IMR-90 (cell line): ENCODE measurements at regions not wholly inside any gene's neighbourhood (a gene's known extent, or its start where the extent isn't known, plus 50 kb on each side); places are given as distances from the start of the nearest gene placed in this dataset.

ENCODE experiments used
- ATAC-seq: fragments of 200-7000 bp; cut with Tn5 transposase; 2 replicates; pipeline ENCODE4 v1.9.1; 2020; ENCODE audit warnings: low read depth, mild to moderate bottlenecking, moderate library complexity
- BruUV-seq: library from RNA; stranded (reverse); fragments of 400-500 nt; replicated peaks from 2 replicates; lab custom pipeline; 2021; lab: Mats Ljungman, UMichigan
- CTCF ChIA-PET: fragments of 300-600 bp; formaldehyde crosslinking; extraction: SDS; loops from one replicate; lab custom pipeline; 2021; ENCODE audit warnings: antibody characterized with exemption; lab: Yijun Ruan, JAX
- POLR2A ChIA-PET: fragments of 300-600 bp; sonication (Branson Sonifier 250); formaldehyde crosslinking; loops from one replicate; lab custom pipeline; 2022; ENCODE audit warnings: antibody characterized with exemption; ENCODE audit not compliant: unreplicated experiment; lab: Charles Lee
- DNase-seq: peaks from one replicate; pipeline ENCODE4 v3.0.0; 2013
- H2AFZ ChIP-seq: replicated peaks from 2 replicates; pipeline ENCODE3; 2013; ENCODE audit warnings: low read length, mild to moderate bottlenecking; ENCODE audit not compliant: poor library complexity
- H2AK5ac ChIP-seq: 2 replicates; pipeline ENCODE4 v1.6.1; 2013; ENCODE audit warnings: low read depth, low read length, inconsistent platforms
- H2AK9ac ChIP-seq: replicated peaks from 2 replicates; pipeline ENCODE3; 2013; ENCODE audit warnings: mild to moderate bottlenecking, low read depth, low read length, moderate library complexity; ENCODE audit not compliant: poor library complexity
- H2BK120ac ChIP-seq: 2 replicates; pipeline ENCODE4 v1.6.1; 2013; ENCODE audit warnings: low read depth, low read length, inconsistent platforms
- H2BK15ac ChIP-seq: 3 replicates; pipeline ENCODE4 v1.6.1; 2013; ENCODE audit warnings: low read depth, low read length, inconsistent platforms
- H2BK20ac ChIP-seq: 2 replicates; pipeline ENCODE4 v1.6.1; 2013; ENCODE audit warnings: low read depth, mild to moderate bottlenecking, inconsistent platforms, low read length, moderate library complexity
- H2BK5ac ChIP-seq: 2 replicates; pipeline ENCODE4 v1.6.1; 2013; ENCODE audit warnings: mild to moderate bottlenecking, low read depth, low read length, inconsistent platforms; ENCODE audit not compliant: poor library complexity, severe bottlenecking
- H3K14ac ChIP-seq: replicated peaks from 2 replicates; pipeline ENCODE4 v1.6.1; 2013; ENCODE audit warnings: low read depth, low read length, inconsistent platforms
- H3K18ac ChIP-seq: 2 replicates; pipeline ENCODE4 v1.6.1; 2013; ENCODE audit warnings: low read depth, low read length, control low read depth
- H3K23ac ChIP-seq: 2 replicates; pipeline ENCODE4 v1.6.1; 2013; ENCODE audit warnings: low read depth, low read length, inconsistent platforms
- H3K27ac ChIP-seq: 2 replicates; pipeline ENCODE4 v1.5.1; 2013; ENCODE audit warnings: mild to moderate bottlenecking, control low read depth, low read length; ENCODE audit not compliant: insufficient read depth
- H3K27me3 ChIP-seq: 2 replicates; pipeline ENCODE4 v1.6.1; 2013; ENCODE audit warnings: low read length; ENCODE audit not compliant: control insufficient read depth, insufficient read depth
- H3K36me3 ChIP-seq: 2 replicates; pipeline ENCODE4 v1.6.1; 2013; ENCODE audit warnings: low read length, mixed read lengths; ENCODE audit not compliant: control insufficient read depth, insufficient read depth
- H3K4ac ChIP-seq: 2 replicates; pipeline ENCODE4 v1.6.1; 2013; ENCODE audit warnings: low read depth, low read length, inconsistent platforms
- H3K4me1 ChIP-seq: 2 replicates; pipeline ENCODE4 v1.6.1; 2013; ENCODE audit warnings: low read length, mixed read lengths; ENCODE audit not compliant: control insufficient read depth, insufficient read depth
- H3K4me2 ChIP-seq: 2 replicates; pipeline ENCODE4 v1.6.1; 2013; ENCODE audit warnings: low read depth, mild to moderate bottlenecking, control low read depth, low read length, moderate library complexity
- H3K4me3 ChIP-seq: 2 replicates; pipeline ENCODE4 v1.5.1; 2013; ENCODE audit warnings: low read depth, mild to moderate bottlenecking, control low read depth, low read length, moderate library complexity; ENCODE audit not compliant: insufficient read depth
- H3K56ac ChIP-seq: 2 replicates; pipeline ENCODE4 v1.6.1; 2013; ENCODE audit warnings: low read length, inconsistent platforms; ENCODE audit not compliant: insufficient read depth; ENCODE audit errors: extremely low read depth
- H3K79me1 ChIP-seq, 2 experiments: 2 replicates each; pipeline ENCODE4 v1.6.1; 2013; ENCODE audit warnings: low read length in 2 of 2, inconsistent platforms in 1 of 2, low read depth in 1 of 2
- H3K9ac ChIP-seq: 2 replicates; pipeline ENCODE4 v1.6.1; 2013; ENCODE audit warnings: low read depth, low read length, control low read depth
- H3K9me1 ChIP-seq: 2 replicates; pipeline ENCODE4 v1.6.1; 2013; ENCODE audit warnings: low read length, inconsistent platforms; ENCODE audit not compliant: insufficient read depth
- H3K9me3 ChIP-seq: 2 replicates; pipeline ENCODE4 v1.6.1; 2013; ENCODE audit warnings: low read length; ENCODE audit not compliant: control insufficient read depth, insufficient read depth
- H4K20me1 ChIP-seq: 2 replicates; pipeline ENCODE4 v1.6.1; 2013; ENCODE audit warnings: low read length, inconsistent platforms; ENCODE audit not compliant: insufficient read depth
- H4K5ac ChIP-seq: 2 replicates; pipeline ENCODE4 v1.6.1; 2013; ENCODE audit warnings: mild to moderate bottlenecking, low read depth, low read length, control low read depth
- H4K8ac ChIP-seq, 2 experiments: 2 replicates each; pipeline ENCODE4 v1.6.1; 2013; ENCODE audit warnings: low read depth in 2 of 2, low read length in 2 of 2, control low read depth in 1 of 2, inconsistent platforms in 1 of 2
- H4K91ac ChIP-seq: 2 replicates; pipeline ENCODE4 v1.6.1; 2013; ENCODE audit warnings: low read depth, low read length, inconsistent platforms; ENCODE audit not compliant: insufficient read depth
- BHLHE40 ChIP-seq: fragments of 150-350 bp; IDR thresholded peaks from 2 replicates; pipeline ENCODE4 v1.6.1; 2016; ENCODE audit warnings: mild to moderate bottlenecking, low read depth, low read length
- CEBPB ChIP-seq: IDR thresholded peaks from 2 replicates; pipeline ENCODE4 v1.6.1; 2012; ENCODE audit warnings: low read depth, low read length, improper control_type of control experiment
- CHD1 ChIP-seq: IDR thresholded peaks from 2 replicates; pipeline ENCODE4 v1.6.1; 2012; ENCODE audit warnings: low read depth, low read length, improper control_type of control experiment
- FOS ChIP-seq: fragments of 150-350 bp; IDR thresholded peaks from 2 replicates; pipeline ENCODE4 v1.6.1; 2016; ENCODE audit warnings: low read depth, low read length
- MAFK ChIP-seq: IDR thresholded peaks from 2 replicates; pipeline ENCODE4 v1.6.1; 2012; ENCODE audit warnings: low read depth, low read length, improper control_type of control experiment
- MAZ ChIP-seq: IDR thresholded peaks from 2 replicates; pipeline ENCODE4 v1.6.1; 2012; ENCODE audit warnings: low read depth, mild to moderate bottlenecking, low read length, improper control_type of control experiment, moderate library complexity, borderline replicate concordance
- MXI1 ChIP-seq: IDR thresholded peaks from 2 replicates; pipeline ENCODE4 v1.6.1; 2012; ENCODE audit warnings: low read depth, mild to moderate bottlenecking, low read length, moderate library complexity, borderline replicate concordance
- NFE2L2 ChIP-seq: fragments of 150-350 bp; IDR thresholded peaks from 2 replicates; pipeline ENCODE4 v1.6.1; 2016; ENCODE audit warnings: low read depth, mild to moderate bottlenecking, low read length
- POLR2A ChIP-seq: IDR thresholded peaks from 2 replicates; pipeline ENCODE4 v1.6.1; 2012; ENCODE audit warnings: mild to moderate bottlenecking, low read depth, low read length
- RAD21 ChIP-seq: IDR thresholded peaks from 2 replicates; pipeline ENCODE4 v1.6.1; 2012; ENCODE audit warnings: low read length, improper control_type of control experiment
- RCOR1 ChIP-seq: IDR thresholded peaks from 2 replicates; pipeline ENCODE4 v1.6.1; 2012; ENCODE audit warnings: mild to moderate bottlenecking, low read length, improper control_type of control experiment; ENCODE audit not compliant: insufficient replicate concordance
- RFX5 ChIP-seq: IDR thresholded peaks from 2 replicates; pipeline ENCODE4 v1.8.0; 2012; ENCODE audit warnings: low read depth, mild to moderate bottlenecking, low read length, moderate library complexity
- SMC3 ChIP-seq: fragments of 150-350 bp; IDR thresholded peaks from 2 replicates; pipeline ENCODE4 v1.6.1; 2016; ENCODE audit warnings: low read depth, mild to moderate bottlenecking, antibody characterized with exemption, low read length, moderate library complexity
- dilution Hi-C: fragments of 300-500 bp; cut with HindIII; formaldehyde crosslinking; loops from one replicate; pipeline ENCODE4 v1.14.3; 2018; ENCODE audit warnings: low sequenced_read_pairs; ENCODE audit not compliant: unreplicated experiment
- in situ Hi-C: fragments of 300-500 bp; cut with MboI; formaldehyde crosslinking; loops from 3 replicates; pipeline ENCODE4 v1.14.3; 2019; ENCODE audit warnings: low sequenced_read_pairs, inconsistent platforms, mixed read lengths
- intact Hi-C: fragments of 100-400 bp; cut with micrococcal nuclease; formaldehyde crosslinking; loops from 2 replicates; pipeline ENCODE4 v1.10.0; 2022
- TF ChIP-seq, protein P1 (sequence below): fragments of 150-350 bp; IDR thresholded peaks from 2 replicates; pipeline ENCODE4 v1.6.1; 2017; ENCODE audit warnings: mild to moderate bottlenecking, antibody characterized with exemption, low read length, low read depth
- TF ChIP-seq, protein P2 (sequence below): fragments of 150-350 bp; IDR thresholded peaks from 2 replicates; pipeline ENCODE4 v1.6.1; 2016; ENCODE audit warnings: low read depth, mild to moderate bottlenecking, low read length, moderate library complexity, borderline replicate concordance
- TF ChIP-seq, protein P3 (sequence below): conservative IDR thresholded peaks from 2 replicates; pipeline ENCODE4 v1.5.1; 2012; ENCODE audit warnings: mild to moderate bottlenecking, low read depth, low read length, improper control_type of control experiment

DNA sequence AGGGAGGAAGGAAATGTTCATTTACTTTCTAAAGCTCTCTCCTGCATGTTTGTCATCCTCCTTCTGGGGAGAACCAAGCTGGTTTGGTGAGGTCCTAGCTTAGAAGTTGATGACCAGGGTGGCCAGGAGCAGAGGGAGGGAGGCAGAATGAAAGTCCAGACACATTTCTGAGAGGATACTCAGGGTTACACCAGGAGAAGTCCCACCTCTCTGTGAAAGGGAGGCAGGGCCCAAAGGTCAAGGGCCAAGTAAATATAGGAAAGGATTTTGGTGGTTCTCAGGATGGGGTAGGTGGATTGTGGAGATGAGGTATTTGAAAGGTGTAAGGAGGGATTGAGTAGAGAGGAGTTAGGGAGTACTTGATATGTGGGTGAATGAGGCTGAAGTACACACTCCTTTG, 58.0 kb upstream of the FBXO11 start:
- BruUV-seq, result no TSS peak
- H2BK15ac ChIP-seq, result no peak overlapping the region
- H3K27me3 ChIP-seq, result no peaks in the 10 kb centered on the region
- ChIA-PET CTCF (no interaction called here), POLR2A (no interaction called here)
- H3K18ac ChIP-seq, result no peak overlapping the region
- no peak overlapping the region for H2BK120ac ChIP-seq
- no peak overlapping the region for H3K4ac ChIP-seq
- no peak overlapping the region for H4K91ac ChIP-seq
- no peak overlapping the region for H4K8ac ChIP-seq
- no peak for DNase-seq
- TF ChIP-seq, protein P1, sequence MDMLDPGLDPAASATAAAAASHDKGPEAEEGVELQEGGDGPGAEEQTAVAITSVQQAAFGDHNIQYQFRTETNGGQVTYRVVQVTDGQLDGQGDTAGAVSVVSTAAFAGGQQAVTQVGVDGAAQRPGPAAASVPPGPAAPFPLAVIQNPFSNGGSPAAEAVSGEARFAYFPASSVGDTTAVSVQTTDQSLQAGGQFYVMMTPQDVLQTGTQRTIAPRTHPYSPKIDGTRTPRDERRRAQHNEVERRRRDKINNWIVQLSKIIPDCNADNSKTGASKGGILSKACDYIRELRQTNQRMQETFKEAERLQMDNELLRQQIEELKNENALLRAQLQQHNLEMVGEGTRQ, result no peak
- no peak for TF ChIP-seq RAD21
- TF ChIP-seq SMC3, result no peak
- no peak for TF ChIP-seq BHLHE40
- TF ChIP-seq MAFK, result no peak
- no peak for TF ChIP-seq NFE2L2
- TF ChIP-seq, protein P2, sequence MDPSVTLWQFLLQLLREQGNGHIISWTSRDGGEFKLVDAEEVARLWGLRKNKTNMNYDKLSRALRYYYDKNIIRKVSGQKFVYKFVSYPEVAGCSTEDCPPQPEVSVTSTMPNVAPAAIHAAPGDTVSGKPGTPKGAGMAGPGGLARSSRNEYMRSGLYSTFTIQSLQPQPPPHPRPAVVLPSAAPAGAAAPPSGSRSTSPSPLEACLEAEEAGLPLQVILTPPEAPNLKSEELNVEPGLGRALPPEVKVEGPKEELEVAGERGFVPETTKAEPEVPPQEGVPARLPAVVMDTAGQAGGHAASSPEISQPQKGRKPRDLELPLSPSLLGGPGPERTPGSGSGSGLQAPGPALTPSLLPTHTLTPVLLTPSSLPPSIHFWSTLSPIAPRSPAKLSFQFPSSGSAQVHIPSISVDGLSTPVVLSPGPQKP, result no peak
- TF ChIP-seq MXI1, result no peak
- no peak for TF ChIP-seq RCOR1
- TF ChIP-seq CHD1, result no peak
- TF ChIP-seq MAZ, result no peak
- no peak for TF ChIP-seq RFX5
- TF ChIP-seq, protein P3, sequence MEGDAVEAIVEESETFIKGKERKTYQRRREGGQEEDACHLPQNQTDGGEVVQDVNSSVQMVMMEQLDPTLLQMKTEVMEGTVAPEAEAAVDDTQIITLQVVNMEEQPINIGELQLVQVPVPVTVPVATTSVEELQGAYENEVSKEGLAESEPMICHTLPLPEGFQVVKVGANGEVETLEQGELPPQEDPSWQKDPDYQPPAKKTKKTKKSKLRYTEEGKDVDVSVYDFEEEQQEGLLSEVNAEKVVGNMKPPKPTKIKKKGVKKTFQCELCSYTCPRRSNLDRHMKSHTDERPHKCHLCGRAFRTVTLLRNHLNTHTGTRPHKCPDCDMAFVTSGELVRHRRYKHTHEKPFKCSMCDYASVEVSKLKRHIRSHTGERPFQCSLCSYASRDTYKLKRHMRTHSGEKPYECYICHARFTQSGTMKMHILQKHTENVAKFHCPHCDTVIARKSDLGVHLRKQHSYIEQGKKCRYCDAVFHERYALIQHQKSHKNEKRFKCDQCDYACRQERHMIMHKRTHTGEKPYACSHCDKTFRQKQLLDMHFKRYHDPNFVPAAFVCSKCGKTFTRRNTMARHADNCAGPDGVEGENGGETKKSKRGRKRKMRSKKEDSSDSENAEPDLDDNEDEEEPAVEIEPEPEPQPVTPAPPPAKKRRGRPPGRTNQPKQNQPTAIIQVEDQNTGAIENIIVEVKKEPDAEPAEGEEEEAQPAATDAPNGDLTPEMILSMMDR, result no peak
- TF ChIP-seq FOS, result no peak
- no peak for TF ChIP-seq POLR2A
- no peak for TF ChIP-seq CEBPB
- no peaks in the 10 kb centered on the region for H3K9me1 ChIP-seq
- H3K9ac ChIP-seq, result no peak overlapping the region
- no peak overlapping the region for H2BK20ac ChIP-seq
- no peaks in the 10 kb centered on the region for H4K20me1 ChIP-seq
- intact Hi-C loops (no loop called here), in situ Hi-C loops (no loop called here), dilution Hi-C loops (no loop called here)
- no peaks in the 10 kb centered on the region for H3K9me3 ChIP-seq
- H3K27ac ChIP-seq, result no peak overlapping the region
- no peak overlapping the region for H4K5ac ChIP-seq
- no peak overlapping the region for H3K56ac ChIP-seq
- no peak overlapping the region for H2BK5ac ChIP-seq
- H3K4me2 ChIP-seq, result no peak overlapping the region
- no peak overlapping the region for H3K23ac ChIP-seq
- H3K79me1 ChIP-seq, result no peaks in the 10 kb centered on the region
- no peak overlapping the region for H2AK9ac ChIP-seq
- no peaks in the 10 kb centered on the region for H3K4me1 ChIP-seq
- H3K4me3 ChIP-seq, result no peak overlapping the region
- ATAC-seq, result no peak
- no peak overlapping the region for H3K14ac ChIP-seq
- H2AFZ ChIP-seq, result no peak overlapping the region
- H2AK5ac ChIP-seq, result no peak overlapping the region
- H3K36me3 ChIP-seq, result no peaks in the 10 kb centered on the region
